ENCODE measurements at regions not wholly inside any gene's neighbourhood (a gene's known extent, or its start where the extent isn't known, plus 50 kb on each side); places are given as distances from the start of the nearest gene placed in this dataset.

- no peak for TF ChIP-seq CTCF (IDR thresholded peaks at IDR 0.05)
- TF ChIP-seq EP300 (IDR thresholded peaks at IDR 0.05; ENCODE audit: borderline replicate concordance in 1 of 2, low read depth in 1 of 2, low read length in 1 of 2) = no peak
- no peak for TF ChIP-seq REST (IDR thresholded peaks at IDR 0.05; ENCODE audit: low read depth, low read length)
- TF ChIP-seq NFIC (IDR thresholded peaks at IDR 0.05; ENCODE audit: borderline replicate concordance) = no peak
- no peak for TF ChIP-seq JUND (IDR thresholded peaks at IDR 0.05)
- TF ChIP-seq NRF1 (IDR thresholded peaks at IDR 0.05; ENCODE audit: low read depth, low read length) = no peak
- TF ChIP-seq RFX5 (IDR thresholded peaks at IDR 0.05; ENCODE audit: low read length) = no peak
- no peak for TF ChIP-seq IRF3 (IDR thresholded peaks at IDR 0.05; ENCODE audit: low read depth, low read length)
Observed at GRCh38 chr3:161977063-161977462, 480.5 kb downstream of the OTOL1 start.
